Gastrocnemius medialis (tissue), 4 donors: ENCODE measurements at regions not wholly inside any gene's neighbourhood (a gene's known extent, or its start where the extent isn't known, plus 50 kb on each side); places are given as distances from the start of the nearest gene placed in this dataset.

ENCODE experiments used
- POLR2A ChIP-seq, 2 donors: fragments of 450-650 bp; IDR thresholded peaks; one replicate each; pipeline ENCODE4 v1.6.1; 2017; ENCODE audit warnings: antibody characterized with exemption in 2 of 2, mild to moderate bottlenecking in 2 of 2, moderate library complexity in 2 of 2
- TF ChIP-seq, protein P1 (sequence below), 5 experiments: fragments of 450-650 bp in 3 of 5; fragments of 200-600 bp in 2 of 5; sonication (generic) in 2 of 5; IDR thresholded peaks in 4 of 5; conservative IDR thresholded peaks in 1 of 5; 1 replicate in 4 of 5; 2 replicates in 1 of 5; pipeline ENCODE4 v1.5.1; 2016 to 2019; ENCODE audit warnings: antibody characterized with exemption in 5 of 5, mild to moderate bottlenecking in 3 of 5, moderate library complexity in 3 of 5

DNA sequence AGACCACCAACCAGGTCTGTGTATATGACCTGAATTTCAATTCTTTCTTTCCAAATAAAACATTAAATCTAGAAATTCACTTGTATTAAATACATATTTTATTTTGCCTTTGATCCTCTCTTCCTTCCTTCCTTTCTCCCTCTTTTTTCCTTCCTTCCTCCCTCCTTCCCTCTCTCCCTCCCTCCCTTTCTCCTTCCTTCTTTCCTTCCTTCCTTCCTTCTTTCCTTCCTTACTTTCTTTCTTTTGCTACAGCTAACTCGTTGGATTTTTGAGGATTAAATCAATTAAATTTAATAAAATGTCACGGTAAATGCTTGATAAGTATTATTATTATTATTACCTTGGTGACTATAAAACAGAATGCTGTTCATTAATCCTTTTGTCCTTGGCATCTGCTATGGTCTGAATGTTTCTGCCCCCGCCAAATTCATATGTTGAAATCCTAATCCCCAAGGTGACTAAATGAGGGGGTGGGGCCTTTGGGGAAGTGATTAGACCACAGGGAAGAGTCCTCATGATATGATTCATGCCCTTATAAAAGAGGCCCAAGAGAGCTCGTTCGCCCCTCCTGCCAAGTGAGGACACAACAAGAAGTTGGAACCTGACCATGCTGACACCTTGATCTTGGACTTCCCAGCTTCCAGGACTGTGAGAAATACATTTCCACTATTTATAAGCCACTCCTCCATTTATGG is 67.6 kb upstream of the BTBD3 start:
- TF ChIP-seq POLR2A (IDR thresholded peaks at IDR 0.05) = no peak
- TF ChIP-seq, protein P1, sequence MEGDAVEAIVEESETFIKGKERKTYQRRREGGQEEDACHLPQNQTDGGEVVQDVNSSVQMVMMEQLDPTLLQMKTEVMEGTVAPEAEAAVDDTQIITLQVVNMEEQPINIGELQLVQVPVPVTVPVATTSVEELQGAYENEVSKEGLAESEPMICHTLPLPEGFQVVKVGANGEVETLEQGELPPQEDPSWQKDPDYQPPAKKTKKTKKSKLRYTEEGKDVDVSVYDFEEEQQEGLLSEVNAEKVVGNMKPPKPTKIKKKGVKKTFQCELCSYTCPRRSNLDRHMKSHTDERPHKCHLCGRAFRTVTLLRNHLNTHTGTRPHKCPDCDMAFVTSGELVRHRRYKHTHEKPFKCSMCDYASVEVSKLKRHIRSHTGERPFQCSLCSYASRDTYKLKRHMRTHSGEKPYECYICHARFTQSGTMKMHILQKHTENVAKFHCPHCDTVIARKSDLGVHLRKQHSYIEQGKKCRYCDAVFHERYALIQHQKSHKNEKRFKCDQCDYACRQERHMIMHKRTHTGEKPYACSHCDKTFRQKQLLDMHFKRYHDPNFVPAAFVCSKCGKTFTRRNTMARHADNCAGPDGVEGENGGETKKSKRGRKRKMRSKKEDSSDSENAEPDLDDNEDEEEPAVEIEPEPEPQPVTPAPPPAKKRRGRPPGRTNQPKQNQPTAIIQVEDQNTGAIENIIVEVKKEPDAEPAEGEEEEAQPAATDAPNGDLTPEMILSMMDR (IDR thresholded peaks at IDR 0.05 in 4 of 5, conservative IDR thresholded peaks at IDR 0.05 in 1 of 5) = no peak
